ENCODE measurements at regions not wholly inside any gene's neighbourhood (a gene's known extent, or its start where the extent isn't known, plus 50 kb on each side); places are given as distances from the start of the nearest gene placed in this dataset.
A peak's percentile ranks its signal among the peaks of the same experiment; 100 is the strongest.

DNA sequence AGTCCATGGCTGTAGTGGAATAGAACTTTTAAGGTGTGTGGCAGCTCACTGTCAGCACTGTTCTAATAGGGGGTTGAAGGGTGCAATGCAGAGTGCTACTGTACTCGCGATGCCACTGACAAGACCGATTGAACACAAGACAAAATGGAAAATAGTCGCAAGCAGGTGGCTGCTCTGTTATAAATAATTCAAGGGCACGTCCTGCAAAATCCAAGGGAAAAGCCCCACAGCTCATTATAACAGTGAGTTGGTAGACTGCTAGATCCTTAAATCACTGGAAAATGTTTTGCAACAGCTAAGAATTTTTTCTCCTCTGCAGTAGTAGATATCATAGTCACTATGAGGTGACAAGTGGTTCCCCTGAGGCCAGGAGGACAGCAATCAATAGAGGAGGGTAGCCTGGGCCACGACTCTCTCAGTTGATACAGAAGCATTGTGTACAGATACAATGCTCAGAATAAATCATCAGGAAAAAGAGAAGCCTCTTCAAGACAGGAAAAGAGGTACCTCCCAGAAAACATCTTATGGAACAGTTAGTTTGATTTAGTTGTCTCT, 926.3 kb downstream of the TLE4 start:
- Mint-ChIP-seq H3K9me3 (peaks cover 0 to 6% of the 10 kb centered on the region in 2 experiments; a peak in 3 of 5 replicates), H3K27me3 (ENCODE audit: low read depth) (no peaks in the 10 kb centered on the region), H3K4me3 (no peak overlapping the region), H3K36me3 (ENCODE audit: insufficient read depth in 1 of 3, low read depth in 3 of 3) (peaks cover 0 to 10% (median 2%) of the 10 kb centered on the region in 3 experiments; a peak in 2 of 7 replicates), H3K4me1 (peaks cover 5 to 6% of the 10 kb centered on the region in 2 experiments), H3K27ac (0 out of 7 replicates have a peak overlapping the region, but pooled peaks of 1 of the 3 experiments have one; percentile 49)
- no peaks in the 10 kb centered on the region for H3K9me3 ChIP-seq (ENCODE audit: control insufficient read depth, low read depth, low read length)
- no peaks in the 10 kb centered on the region for H4K20me1 ChIP-seq (ENCODE audit: control insufficient read depth, insufficient read depth, insufficient read length)
- no peak overlapping the region for H3K4me2 ChIP-seq (ENCODE audit: insufficient read depth, insufficient read length, low read length)
- H2AFZ ChIP-seq (ENCODE audit: low read length) = no peak overlapping the region
- H3K27me3 ChIP-seq (ENCODE audit: insufficient read depth, low read length) = no peaks in the 10 kb centered on the region
- no peak overlapping the region for H2BK20ac ChIP-seq (ENCODE audit: low read depth, low read length, poor library complexity, severe bottlenecking)
- no peaks in the 10 kb centered on the region for H3K79me1 ChIP-seq (ENCODE audit: insufficient read depth, low read depth, low read length, poor library complexity, severe bottlenecking)
- H2AK5ac ChIP-seq (ENCODE audit: insufficient read length, low read length) = no peak overlapping the region
- no peaks in the 10 kb centered on the region for H3K79me2 ChIP-seq (ENCODE audit: insufficient read depth, low read length)
- no peak overlapping the region for H3K9ac ChIP-seq (ENCODE audit: extremely low read depth, insufficient read length, low read length)
- no peak overlapping the region for H3K4ac ChIP-seq (ENCODE audit: low read depth, low read length)
- no peak overlapping the region for H2BK12ac ChIP-seq (ENCODE audit: insufficient read length, low read depth, low read length)
- no peak overlapping the region for H4K91ac ChIP-seq (ENCODE audit: insufficient read length, low read depth, low read length)
- H2BK15ac ChIP-seq (ENCODE audit: low read depth, low read length) = no peak overlapping the region
- no peak for DNase-seq
- no peak overlapping the region for H3K23ac ChIP-seq (ENCODE audit: insufficient read length, low read depth, low read length)
- H3K14ac ChIP-seq (ENCODE audit: insufficient read depth, low read length) = no peak overlapping the region
- H3T11ph ChIP-seq (ENCODE audit: low read length) = no peak overlapping the region
- H3K18ac ChIP-seq (ENCODE audit: insufficient read length, low read depth, low read length) = no peak overlapping the region
- no peak for TF ChIP-seq CTCF (conservative IDR thresholded peaks at IDR 0.05)
- no peak overlapping the region for H2BK120ac ChIP-seq (ENCODE audit: low read depth, low read length, poor library complexity, severe bottlenecking)
- WGBS (ENCODE audit: extremely low coverage, insufficient read length, low lambda C conversion rate) = no CpG with 5 or more reads among the region's 6 CpGs
- no peaks in the 10 kb centered on the region for H3K23me2 ChIP-seq (ENCODE audit: insufficient read length, low read depth, low read length, poor library complexity, severe bottlenecking)
- H3K27ac ChIP-seq (ENCODE audit: insufficient read length, low read depth, low read length) = no peak overlapping the region
- no peak overlapping the region for H2BK5ac ChIP-seq (ENCODE audit: insufficient read length, low read length)
- H4K5ac ChIP-seq (ENCODE audit: insufficient read length, low read depth, low read length) = no peak overlapping the region
- no peak overlapping the region for H4K8ac ChIP-seq (replicated peaks; ENCODE audit: insufficient read length, low read depth, low read length)
- no peaks in the 10 kb centered on the region for H3K4me1 ChIP-seq (ENCODE audit: insufficient read depth, low read length)
- H3K56ac ChIP-seq (ENCODE audit: insufficient read length, low read depth, low read length) = no peak overlapping the region

All from H9 (cell line).